ENCODE measurements at regions not wholly inside any gene's neighbourhood (a gene's known extent, or its start where the extent isn't known, plus 50 kb on each side); places are given as distances from the start of the nearest gene placed in this dataset.
A peak's percentile ranks its signal among the peaks of the same experiment; 100 is the strongest.

DNA sequence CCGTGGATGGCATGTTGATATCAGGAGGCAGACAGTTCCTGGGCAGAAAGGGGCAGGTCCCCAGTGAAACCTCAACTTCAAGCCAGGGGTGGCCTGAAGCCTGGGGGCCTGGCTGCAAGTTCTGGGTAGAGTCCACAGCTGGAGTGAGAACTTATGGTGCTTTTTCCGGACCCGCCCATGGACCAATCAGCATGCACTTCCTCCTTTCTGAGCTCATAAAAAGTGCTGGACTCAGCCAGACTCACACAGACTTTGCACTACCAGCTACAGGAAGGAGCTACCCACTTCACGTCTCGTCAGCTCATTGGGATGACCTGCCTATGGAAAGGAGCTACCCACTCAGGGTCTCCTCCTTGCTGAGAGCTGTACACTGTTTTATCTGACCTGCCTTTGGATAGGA, 183.1 kb upstream of the MC4R start:
- DNase-seq, result no peak

DNA sequence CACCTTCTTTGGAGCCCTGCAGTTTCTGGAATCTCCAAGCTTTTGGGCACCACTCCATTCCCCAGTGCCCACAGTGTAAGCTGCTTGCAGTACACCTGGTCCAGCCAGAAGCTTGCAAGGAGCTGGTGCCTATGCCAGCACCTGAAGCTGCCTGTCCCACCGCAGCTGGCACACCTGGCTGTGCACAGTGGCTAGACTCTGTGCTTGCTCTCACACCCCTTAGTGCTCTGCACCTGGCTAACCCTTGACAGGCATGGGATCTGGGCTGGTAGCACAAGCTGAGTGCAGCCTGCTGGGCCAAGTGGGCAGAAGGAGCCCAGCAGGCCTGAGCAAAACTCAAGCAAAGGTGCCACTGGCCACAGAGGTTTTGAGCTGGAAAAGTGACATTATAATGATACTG, 183.8 kb upstream of the MC4R start:
- DNase-seq, result no peak

DNA sequence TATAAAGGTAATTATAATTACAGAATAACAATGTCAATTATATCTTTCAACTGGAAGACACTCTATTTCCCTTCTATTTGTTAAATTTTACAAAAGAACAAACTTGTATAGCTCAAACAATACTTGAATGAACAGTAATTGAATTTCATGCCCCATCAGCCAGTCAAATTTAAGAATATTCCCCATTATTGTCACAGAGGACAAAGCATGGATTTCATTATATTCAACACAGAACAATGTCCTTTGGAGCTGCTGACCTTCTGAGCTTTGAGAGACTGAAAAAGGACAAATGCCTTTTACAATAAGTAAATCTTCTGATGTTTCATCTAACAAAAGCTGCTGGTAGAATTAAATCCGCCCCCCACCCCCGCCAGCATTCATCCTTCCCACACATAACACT, 187.5 kb upstream of the MC4R start:
- no peak for DNase-seq

DNA sequence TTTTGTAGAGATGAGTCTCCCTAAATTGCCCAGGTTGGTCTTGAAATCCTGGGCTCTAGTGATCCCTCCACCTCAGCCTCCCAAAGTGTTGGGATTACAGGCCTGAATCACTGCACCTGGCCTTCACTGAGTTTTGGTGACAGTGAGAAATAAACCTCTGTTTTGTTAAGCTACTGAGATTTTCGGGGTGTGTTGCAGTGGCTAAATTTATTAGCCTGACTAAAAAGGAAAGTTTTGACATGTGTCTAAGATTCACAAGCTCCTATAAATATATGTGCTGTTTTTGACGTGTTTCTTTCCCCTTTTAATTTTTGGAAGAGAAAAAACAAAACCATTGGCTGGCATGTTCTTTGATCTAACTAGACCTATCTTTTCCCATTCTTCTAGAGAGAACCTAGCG, 190.5 kb upstream of the MC4R start:
- no peak for DNase-seq

DNA sequence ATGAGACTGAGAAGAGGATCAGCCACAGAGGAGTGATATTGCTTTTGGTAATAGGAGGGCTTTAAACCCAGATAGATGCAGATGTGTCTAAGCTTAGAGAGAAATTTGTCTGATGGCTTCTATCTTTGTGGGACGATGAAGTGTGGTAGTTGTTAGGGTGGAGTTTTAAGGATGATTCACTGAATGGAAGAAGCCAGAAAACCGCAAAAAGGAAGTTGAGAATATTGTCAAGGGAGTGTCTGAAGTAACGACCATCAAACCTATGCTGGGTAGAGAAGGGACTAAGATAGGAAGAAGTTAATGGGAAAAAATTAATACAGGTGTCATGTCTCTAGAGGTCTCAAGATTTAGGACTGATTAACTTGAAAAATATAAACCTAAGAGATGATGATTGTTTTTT, 195.6 kb upstream of the MC4R start:
- no peak for DNase-seq

DNA sequence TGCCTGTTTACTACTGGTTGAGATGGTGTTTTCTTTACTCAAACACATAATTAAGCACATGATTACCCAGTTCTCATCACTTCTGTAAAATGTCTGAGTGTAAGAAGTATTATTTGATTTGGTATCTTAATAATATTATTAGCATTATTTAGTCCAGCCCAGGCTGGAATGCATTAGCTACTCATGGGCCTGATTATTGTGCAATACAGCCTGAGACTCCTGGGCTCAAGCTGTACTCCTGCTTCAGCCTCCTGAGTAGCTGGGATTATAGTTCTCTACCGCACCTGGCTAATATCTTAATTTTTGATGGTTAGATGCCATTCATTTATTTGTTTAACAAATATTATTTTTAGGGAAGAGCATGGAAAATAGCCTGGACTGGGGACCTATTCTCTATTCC, 197.6 kb upstream of the MC4R start:
- no peak for DNase-seq

DNA sequence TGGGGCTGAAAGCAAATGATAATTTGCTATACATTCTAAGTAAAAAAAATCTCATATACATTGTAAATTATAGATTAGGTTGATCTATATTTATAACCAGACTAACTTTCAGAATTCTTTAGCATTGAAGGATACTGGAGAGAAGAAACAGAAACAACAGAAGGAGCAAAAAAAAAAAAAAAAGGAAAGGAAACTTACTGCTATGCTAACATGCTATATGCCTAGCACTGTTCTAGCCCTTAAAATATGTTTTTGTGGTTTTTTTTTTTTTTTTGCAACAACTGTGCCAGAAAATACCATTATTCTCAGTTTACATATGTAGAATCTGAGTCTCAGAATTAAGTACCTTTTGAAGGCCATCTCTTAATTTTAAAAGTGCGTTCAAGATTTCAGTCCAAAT, 204.9 kb upstream of the MC4R start:
- no peak for DNase-seq

DNA sequence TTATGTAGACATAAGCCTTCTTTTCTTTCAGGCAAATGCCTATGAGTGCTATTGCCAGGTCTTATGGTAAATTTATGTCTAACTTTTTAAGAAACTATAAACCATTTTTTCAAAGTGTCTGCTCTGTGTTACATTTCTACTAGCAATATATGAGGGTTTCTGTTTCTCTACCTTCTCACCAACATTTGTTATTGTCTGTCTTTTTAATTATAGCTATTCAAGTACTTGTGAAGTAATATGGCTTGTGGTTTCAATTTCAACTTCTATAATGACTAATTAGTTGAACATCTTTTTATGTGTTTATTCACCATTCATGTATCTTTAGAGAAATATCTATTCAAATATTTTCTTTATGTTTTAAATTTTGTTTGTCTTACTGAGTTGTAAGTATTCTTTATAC, 213.1 kb upstream of the MC4R start:
- DNase-seq, result no peak

DNA sequence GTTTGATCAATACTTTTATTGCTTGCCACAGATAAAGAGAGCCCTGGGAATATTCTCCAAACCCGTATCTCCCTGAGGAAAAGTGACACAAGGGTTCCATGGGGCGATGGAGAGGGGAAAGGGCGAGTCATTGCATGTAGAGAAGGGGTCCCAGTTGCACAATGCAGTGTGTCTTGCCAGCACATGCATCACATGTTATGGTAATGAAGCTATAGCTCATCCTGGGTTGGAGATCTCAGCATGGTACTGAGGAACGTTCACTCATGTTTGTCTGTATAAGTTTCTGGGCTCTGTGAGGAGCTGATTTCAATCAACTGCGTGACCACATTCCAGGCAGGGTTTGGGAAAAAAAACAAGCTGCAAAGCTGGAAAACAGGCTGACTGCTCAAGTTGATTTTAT, 220.7 kb upstream of the MC4R start:
- no peak for DNase-seq

DNA sequence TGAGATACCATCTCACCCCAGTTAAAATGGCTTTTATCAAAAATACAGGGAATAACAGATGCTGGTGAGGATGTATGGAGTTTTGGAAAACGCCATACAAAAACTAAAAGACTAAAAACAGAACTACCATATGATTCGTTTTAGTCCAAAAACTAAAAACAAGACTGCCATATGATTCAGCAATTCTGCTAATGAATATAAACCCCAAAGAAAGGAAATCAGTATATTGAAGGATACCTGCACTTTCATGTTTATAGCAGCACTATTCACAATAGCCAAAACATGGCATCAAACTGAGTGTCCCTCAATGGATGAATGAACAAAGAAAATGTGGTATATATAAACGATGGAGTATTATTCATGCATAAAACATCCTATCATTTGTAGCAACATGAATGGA, 224.4 kb upstream of the MC4R start:
- no peak for DNase-seq

DNA sequence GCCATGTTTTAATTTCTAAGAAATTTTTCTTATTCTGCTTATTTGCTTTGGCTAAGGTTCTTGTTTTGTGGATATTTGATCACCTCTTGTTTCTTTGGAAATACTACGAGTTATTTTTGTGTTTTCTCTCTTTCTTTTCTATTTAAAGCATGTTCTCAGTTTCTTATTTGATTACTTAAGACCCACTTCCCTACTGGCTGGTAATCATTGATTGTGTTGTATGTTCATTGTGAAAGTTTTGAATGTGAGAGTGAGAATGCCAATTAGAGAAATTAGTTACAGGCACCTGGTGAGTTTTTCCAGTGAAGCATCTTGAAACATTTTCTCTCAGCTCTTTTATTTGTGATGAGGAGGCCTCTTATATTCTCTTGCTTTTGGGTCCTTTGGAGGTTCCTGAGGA, 226.7 kb upstream of the MC4R start:
- no peak for DNase-seq

DNA sequence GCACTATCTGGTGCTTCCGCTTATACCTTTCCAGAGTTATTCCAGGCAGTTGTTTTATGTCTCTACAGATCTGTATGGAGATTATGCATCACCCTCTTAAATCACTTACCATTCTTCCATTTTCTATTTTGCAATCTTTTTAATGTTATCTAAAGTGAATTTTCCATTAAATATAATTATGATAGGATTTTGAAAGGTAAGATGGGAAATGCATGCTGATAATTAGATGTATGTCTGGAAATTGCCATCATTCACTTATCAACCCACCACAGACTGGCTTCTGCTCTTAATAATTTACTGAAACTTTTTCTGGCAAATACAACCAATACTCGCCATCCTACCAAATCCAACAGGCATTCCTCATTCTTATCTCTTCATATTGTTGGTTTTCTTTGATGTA, 227.4 kb upstream of the MC4R start:
- DNase-seq, result no peak

DNA sequence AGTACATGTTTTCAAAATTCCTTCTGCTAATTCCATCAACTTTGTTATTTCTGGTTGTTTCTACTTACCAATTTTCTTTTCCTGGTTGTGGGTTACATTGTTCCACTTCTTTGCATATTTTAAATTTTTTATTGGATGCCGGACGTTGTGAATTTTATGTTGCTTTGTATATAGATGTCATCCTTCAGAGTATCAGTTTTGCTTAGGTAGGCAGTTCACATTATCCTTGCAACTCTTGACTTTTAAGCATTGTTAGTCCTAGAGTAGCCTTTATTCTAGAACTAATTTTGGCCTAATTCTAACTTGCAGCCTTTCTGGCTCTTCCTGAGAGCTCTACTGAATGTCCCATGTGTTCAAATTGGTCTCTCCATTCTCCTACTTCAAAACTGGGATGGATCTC, 228.7 kb upstream of the MC4R start:
- no peak for DNase-seq

DNA sequence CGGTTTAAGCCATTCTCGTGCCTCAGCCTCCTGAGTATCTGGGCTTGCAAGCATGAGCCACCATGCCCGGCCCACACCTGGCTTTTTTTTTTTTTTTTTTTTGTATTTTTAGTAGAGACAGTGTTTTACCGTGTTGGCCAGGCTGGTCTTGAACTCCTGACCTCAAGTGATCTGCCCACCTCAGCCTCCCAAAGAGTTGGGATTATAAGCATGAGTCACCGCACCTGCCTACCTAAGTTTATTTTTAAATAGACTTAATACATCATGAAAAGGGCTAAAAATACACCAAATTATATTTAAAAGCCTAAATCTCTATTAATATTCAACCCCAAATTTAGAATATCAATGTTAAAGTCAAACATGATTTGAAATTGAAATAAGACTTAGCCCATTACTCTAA, 250.8 kb upstream of the MC4R start:
- DNase-seq, result no peak

DNA sequence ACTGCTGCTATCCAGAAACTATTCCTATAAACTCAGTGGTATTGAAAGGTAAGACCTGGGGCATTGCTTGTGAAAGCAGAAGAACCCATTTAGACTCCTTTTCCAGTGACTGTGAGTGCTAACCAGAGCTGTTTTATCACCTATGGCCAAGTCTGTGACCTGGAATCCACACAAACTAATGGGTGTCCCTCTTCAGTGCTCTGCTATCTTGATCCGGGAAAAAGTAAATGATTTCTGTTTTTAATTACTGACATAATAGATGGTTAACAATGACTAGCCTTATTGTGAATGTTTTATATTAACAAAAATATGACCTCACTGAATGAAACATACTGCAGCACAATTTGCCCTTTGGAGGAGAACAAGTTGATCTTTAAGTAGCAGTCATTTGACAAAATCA, 251.6 kb upstream of the MC4R start:
- DNase-seq, result no peak

DNA sequence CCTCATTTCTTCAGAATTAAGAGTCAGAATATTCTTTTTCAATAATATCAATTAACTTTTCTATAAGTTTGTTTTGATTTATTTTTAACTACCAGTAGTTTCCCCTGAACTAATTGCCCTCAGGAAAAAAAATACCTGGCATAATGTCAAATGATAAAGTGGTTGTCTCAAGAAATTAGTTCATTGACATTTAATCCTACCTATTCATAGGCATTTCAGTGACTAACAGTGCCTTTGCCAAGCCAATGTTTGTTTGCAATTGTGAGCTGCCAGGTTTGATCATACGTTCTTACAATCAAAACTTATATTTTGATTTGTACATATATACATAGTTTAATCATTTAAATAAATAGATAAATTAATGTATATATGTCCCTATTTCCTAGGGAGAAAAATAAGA, 267.3 kb upstream of the MC4R start:
- DNase-seq, result no peak

DNA sequence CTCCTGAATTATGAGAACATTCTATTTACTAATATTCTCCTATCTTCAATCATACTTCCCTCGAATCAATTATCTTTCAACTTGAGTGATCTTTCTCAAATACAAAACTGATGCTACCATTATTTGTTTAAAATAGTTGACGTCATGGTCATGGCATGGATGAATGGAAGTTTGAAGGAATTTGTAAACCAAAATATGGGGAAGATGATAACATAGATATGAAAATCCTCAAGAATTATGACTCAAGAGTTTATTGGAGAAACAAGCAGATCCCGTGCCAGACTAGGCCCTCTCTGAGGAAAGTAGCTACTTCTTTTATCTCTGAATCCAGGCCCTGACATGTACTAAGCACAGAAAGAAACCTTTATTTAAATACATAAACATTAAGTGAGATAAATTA, 270.4 kb upstream of the MC4R start:
- DNase-seq, result no peak

DNA sequence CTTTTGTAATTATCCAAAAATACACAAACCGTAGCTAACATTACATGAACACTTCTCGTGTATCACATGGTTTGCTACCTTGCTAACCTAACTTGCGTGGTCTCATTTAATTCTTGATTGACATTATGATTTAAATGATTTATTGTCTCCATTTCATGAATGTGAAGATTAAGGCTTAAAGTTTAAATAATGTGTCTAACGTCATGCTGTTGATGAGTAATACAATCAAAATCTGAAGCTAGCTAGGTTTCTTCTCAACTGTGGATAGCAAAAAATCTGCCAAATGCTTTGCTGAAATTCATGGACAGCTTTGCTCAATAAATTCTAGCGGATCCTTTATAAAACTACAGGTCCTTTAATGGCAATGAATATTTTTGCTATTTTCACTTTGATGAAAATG, 274.1 kb upstream of the MC4R start:
- DNase-seq, result no peak

DNA sequence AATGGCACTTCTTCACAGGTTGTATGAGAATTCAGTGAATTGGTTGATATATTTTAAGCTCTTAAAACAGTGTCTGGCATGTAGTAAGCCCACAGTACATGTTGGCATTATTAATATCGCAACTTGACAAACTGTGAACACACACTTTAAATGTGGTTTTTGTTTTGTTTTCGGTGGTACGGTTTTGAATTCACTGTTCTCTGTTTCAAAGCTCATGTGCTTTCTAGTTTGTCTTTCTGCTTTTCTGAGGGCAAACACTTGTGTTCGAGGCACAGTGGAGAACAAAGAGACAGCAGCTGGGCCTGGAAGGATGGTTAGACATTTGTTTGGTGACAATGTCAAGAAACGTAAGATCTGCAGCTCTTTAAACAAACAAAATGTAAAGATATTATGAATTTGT, 276.5 kb upstream of the MC4R start:
- no peak for DNase-seq

DNA sequence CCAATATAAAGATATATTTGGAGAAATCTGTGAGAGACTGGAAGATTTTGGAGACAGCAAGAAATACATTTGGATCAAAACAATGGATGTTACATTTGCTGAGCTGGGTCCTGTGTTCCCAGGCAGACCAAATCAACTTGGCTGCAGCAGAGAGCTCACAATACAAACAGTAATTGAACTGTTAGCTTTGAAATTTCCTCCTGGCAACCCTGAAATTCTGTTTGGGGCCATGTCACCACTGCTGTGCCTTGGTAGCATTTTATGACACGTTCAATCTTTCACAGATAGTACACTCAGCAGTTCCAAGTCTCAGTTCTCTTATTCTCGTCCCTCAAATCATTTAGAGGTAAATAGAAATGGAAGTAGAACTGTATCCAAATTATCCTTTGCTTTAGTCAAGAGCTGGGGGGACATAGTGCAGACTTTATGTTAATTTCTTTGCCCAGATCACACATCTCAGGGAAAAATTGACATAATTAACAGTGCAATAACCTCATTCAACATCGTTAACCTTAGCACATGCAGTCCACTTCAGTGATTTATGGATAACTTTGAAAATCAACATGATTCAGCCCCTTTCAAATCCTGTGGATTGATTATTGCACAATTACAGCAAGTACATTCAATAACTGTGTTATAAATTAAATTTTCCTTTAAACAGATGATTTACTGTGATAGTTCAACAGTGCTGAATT, 277.4 kb upstream of the MC4R start:
- no peak for DNase-seq

DNA sequence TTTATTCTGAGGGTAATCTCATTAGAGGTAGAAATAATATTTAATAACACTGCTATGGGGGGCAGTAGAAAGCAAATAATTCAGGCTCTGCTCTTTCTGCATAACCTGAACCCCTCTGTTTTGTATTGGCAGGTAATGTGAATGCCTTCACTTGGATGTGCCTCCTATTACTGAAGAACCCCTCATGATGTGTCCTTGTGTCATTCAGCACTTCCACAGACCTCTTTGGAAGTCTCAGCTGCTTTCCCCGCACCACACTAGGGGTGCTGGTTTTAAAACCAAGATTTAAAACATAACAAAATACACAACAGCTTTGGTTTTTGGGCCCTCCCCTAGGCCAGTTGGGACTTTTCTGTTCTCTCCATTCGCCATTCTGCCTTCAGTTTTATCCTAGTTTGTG, 281.7 kb upstream of the MC4R start:
- DNase-seq, result no peak

DNA sequence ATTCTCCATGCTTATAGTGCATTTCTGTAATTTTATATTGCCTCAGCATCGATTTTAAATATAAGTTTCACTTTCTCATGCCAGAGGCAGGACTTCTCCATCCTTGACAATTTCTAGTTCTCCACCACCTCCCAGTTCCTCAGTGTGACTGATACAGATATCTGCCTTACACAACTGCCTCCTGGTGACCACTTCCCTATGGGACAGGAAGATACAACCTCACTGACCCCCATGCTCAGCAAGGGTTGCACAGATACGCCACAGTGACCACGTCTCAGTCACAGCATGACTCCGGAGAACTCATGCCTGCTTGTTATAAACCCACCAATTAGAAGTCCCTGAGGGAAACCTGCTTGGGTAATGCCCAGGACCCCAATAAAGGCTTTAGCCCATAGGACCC, 284.0 kb upstream of the MC4R start:
- DNase-seq, result no peak

DNA sequence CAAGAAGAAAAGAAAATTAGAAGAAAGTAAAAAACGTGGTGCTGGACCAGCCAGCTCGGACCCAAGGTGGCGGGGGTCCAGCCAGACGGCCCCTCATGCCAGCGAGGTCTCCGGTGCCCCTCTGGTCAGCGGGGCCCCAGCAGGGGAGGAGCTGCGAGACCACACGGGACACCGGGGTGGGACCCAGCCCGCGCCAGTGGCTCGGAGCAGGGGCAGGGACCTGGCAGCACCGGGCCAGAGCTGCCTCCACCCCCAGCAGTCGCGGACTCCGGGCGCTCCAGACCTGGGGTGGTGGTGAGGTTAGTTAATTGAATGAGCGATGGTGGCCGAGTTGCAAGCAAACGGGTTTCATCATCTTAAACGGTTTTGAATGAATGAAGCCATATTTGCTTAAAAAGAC, 289.9 kb upstream of the MC4R start:
- DNase-seq, result no peak

DNA sequence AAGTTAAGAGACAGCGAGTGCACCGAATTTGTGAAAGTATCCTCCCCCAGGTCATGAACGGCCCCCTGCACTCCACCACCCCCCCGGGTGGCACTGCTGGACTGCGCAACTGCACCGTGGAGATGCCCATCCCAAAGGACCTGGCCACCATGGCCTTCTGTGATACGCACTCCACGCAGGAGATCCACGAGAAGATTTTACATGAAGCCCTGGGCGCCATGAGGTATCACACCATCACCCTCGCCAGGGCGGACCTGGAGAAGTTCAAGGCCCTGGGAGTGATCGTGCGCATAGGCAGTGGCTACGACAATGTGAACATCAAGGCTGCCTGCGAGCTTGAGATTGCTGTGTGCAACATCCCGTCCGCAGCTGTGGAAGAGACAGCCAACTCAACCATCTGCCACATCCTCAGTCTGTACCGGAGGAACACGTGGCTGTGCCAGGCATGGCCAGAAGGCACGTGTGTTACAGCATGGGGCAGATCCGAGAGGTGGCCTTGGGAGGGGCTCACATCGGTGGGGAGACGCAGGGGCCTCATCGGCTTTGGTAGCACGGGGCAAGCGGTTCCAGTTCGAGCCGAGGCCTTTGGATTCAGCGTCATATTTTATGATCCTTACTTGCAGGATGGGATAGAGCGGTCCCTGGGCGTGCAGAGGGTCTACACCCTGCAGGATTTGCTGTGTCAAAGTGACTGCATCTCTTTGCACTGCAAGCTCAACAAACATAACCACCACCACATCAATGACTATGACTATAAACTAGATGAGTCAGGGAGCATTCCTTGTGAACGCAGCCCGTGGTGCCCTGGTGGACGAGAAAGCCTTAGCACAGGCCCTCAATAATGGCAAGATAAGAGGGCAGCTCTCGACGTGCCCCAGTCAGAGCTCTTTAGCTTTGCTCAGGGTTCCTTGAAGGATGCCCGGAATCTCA, 290.8 kb upstream of the MC4R start:
- DNase-seq, result peak in 1 of 6 experiments; percentile 1

DNA sequence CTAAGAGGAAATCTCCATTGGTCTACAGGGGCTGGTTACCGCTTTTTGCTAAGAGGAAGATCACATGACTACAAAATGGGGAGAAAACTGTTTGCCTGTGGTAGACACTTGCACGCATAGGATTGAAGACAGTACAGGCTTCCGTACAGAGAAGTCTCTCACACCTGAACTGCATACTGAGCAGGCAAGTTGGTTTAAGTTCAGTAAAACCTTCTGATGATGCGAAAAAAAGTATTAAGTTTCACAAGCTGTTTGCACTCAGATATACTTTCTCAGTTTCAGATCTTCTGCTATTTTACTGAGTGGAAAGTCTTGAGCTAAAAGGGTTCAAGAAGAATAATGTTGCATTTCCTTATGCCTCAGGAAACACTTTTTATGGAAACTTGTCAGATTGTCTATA, 292.2 kb upstream of the MC4R start:
- DNase-seq, result no peak
